GM18868 (cell line): ENCODE measurements at regions not wholly inside any gene's neighbourhood (a gene's known extent, or its start where the extent isn't known, plus 50 kb on each side); places are given as distances from the start of the nearest gene placed in this dataset.

ENCODE experiments used
- ATAC-seq: cut with Tn5 transposase; IDR thresholded peaks from one replicate; pipeline ENCODE4 v1.9.1; 2021; ENCODE audit warnings: mild to moderate bottlenecking, moderate library complexity; ENCODE audit not compliant: unreplicated experiment

GRCh38 chr2:120401275-120402066 is 55.5 kb downstream of the INHBB start:
- no peak for ATAC-seq

GRCh38 chr2:120402067-120402433 is 56.1 kb downstream of the INHBB start:
- ATAC-seq: no peak

GRCh38 chr2:120402508-120402907 is 56.6 kb downstream of the INHBB start:
- no peak for ATAC-seq

- no peak for ATAC-seq
These were observed 57.3 kb downstream of the INHBB start for GRCh38 chr2:120403261-120403660.

GRCh38 chr2:120403676-120404075 is 57.7 kb downstream of the INHBB start:
- no peak for ATAC-seq

- no peak for ATAC-seq
These were observed 58.3 kb downstream of the INHBB start for GRCh38 chr2:120404274-120404673.

- no peak for ATAC-seq
These were observed 59.2 kb downstream of the INHBB start for GRCh38 chr2:120404941-120405758.

GRCh38 chr2:120405759-120406099 is 59.8 kb downstream of the INHBB start:
- ATAC-seq: no peak

GRCh38 chr2:120406566-120406965 is 60.6 kb downstream of the INHBB start:
- ATAC-seq: no peak

- no peak for ATAC-seq
These were observed 64.6 kb downstream of the INHBB start for GRCh38 chr2:120410487-120410886.

- no peak for ATAC-seq
These were observed 69.1 kb downstream of the INHBB start for GRCh38 chr2:120415060-120415459.

GRCh38 chr2:120415728-120416509 is 70.0 kb downstream of the INHBB start:
- no peak for ATAC-seq

- ATAC-seq: no peak
These were observed 72.3 kb downstream of the INHBB start for GRCh38 chr2:120418174-120418787.

GRCh38 chr2:120419073-120419472 is 73.1 kb downstream of the INHBB start:
- no peak for ATAC-seq

- no peak for ATAC-seq
These were observed 74.0 kb downstream of the INHBB start for GRCh38 chr2:120419955-120420354.

- no peak for ATAC-seq
These were observed 75.3 kb downstream of the INHBB start for GRCh38 chr2:120421126-120421829.

GRCh38 chr2:120421830-120422175 is 75.9 kb downstream of the INHBB start:
- ATAC-seq: no peak

GRCh38 chr2:120422465-120423160 is 76.7 kb downstream of the INHBB start:
- no peak for ATAC-seq

GRCh38 chr2:120423167-120423943 is 77.4 kb downstream of the INHBB start:
- ATAC-seq: no peak
